ENCODE measurements at regions not wholly inside any gene's neighbourhood (a gene's known extent, or its start where the extent isn't known, plus 50 kb on each side); places are given as distances from the start of the nearest gene placed in this dataset.

- H3K4me3 ChIP-seq (ENCODE audit: low read length) = no peak overlapping the region
- no peaks in the 10 kb centered on the region for H3K36me3 ChIP-seq (ENCODE audit: insufficient read depth, low read depth, low read length)
- H3K9ac ChIP-seq (ENCODE audit: low read depth, low read length) = no peak overlapping the region
- H3K9me3 ChIP-seq (ENCODE audit: insufficient read depth, low read depth, low read length) = no peaks in the 10 kb centered on the region
- no peaks in the 10 kb centered on the region for H3K27me3 ChIP-seq (ENCODE audit: insufficient read depth, low read length)
- no peak overlapping the region for H3K27ac ChIP-seq (ENCODE audit: low read length)
- H3K4me1 ChIP-seq (ENCODE audit: insufficient read depth, low read length) = no peaks in the 10 kb centered on the region
Observed at GRCh38 chr3:117721866-117722265, 1012.3 kb downstream of the TUSC7 start.

- Histone ChIP-seq H3K9me3 (ENCODE audit: insufficient read depth, low read depth, low read length) (no peaks in the 10 kb centered on the region), H3K4me3 (ENCODE audit: low read length) (no peak overlapping the region), H3K4me1 (ENCODE audit: insufficient read depth, low read length) (no peaks in the 10 kb centered on the region), H3K36me3 (ENCODE audit: insufficient read depth, low read depth, low read length) (no peaks in the 10 kb centered on the region), H3K9ac (ENCODE audit: low read depth, low read length) (no peak overlapping the region), H3K27me3 (ENCODE audit: insufficient read depth, low read length) (no peaks in the 10 kb centered on the region), H3K27ac (ENCODE audit: low read length) (no peak overlapping the region)
Observed at GRCh38 chr3:117722856-117723255, 1013.3 kb downstream of the TUSC7 start.

DNA sequence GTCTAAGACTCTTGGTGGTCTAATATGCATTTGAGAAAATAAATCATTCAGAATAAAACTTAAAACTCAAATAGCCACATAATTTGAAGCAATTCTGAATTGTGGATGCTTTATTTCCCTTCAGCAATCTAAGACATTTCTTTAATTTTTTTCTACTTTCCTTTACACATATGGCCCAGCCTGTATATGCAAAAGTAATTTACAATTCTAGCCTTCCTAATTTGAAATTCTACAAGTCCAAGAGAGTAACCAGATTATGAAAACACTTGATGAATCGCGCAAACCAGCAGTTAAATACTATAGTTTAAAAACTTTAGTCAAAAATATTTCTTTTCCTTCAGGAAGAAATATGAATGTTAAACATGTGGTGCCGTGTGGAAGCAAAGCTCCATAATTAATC lies 1014.2 kb downstream of the TUSC7 start:
- no peak overlapping the region for H3K27ac ChIP-seq (ENCODE audit: low read length)
- no peaks in the 10 kb centered on the region for H3K4me1 ChIP-seq (ENCODE audit: insufficient read depth, low read length)
- no peak overlapping the region for H3K9ac ChIP-seq (ENCODE audit: low read depth, low read length)
- H3K4me3 ChIP-seq (ENCODE audit: low read length) = no peak overlapping the region
- no peaks in the 10 kb centered on the region for H3K27me3 ChIP-seq (ENCODE audit: insufficient read depth, low read length)
- H3K36me3 ChIP-seq (ENCODE audit: insufficient read depth, low read depth, low read length) = no peaks in the 10 kb centered on the region
- H3K9me3 ChIP-seq (ENCODE audit: insufficient read depth, low read depth, low read length) = no peaks in the 10 kb centered on the region

DNA sequence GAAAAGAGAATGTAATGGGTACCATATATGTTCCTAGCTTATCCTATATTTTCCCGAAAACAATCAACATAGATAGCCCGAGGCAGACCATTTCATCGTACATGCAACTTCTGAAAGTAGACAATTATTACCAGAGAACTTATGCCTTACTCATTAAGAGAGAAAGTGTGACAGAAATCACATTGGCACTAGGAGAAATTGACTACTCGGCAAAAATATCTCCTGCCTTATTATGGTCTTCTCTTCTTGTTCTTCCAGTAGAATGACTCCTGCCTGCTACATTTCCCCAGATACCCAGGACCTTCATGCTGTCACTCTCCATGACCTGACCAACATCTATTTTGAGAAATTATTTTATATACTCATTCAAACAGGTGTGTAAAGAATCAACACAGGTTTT lies 1015.7 kb downstream of the TUSC7 start:
- H3K27ac ChIP-seq (ENCODE audit: low read length) = no peak overlapping the region
- no peaks in the 10 kb centered on the region for H3K9me3 ChIP-seq (ENCODE audit: insufficient read depth, low read depth, low read length)
- no peak overlapping the region for H3K4me3 ChIP-seq (ENCODE audit: low read length)
- no peak overlapping the region for H3K9ac ChIP-seq (ENCODE audit: low read depth, low read length)
- no peaks in the 10 kb centered on the region for H3K4me1 ChIP-seq (ENCODE audit: insufficient read depth, low read length)
- no peaks in the 10 kb centered on the region for H3K36me3 ChIP-seq (ENCODE audit: insufficient read depth, low read depth, low read length)
- no peaks in the 10 kb centered on the region for H3K27me3 ChIP-seq (ENCODE audit: insufficient read depth, low read length)

DNA sequence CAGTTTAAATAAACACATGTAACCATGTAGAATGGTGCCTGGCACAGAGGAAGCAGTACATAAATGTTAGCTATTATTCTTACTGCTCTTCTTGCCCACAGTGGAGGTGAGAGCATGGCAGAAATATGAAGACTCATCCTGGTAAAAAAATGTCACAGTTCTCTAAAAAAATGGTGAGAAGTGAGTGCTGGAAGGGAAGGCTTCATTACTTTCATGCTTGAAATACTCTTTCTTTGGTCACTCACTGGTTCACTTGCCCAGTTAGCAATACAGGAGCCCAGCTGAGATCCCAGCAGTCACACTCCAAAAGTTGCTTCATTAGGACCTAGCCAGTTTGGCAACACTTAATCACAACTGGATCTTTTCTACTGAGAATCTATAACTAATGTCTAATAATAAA lies 1017.2 kb downstream of the TUSC7 start:
- no peaks in the 10 kb centered on the region for H3K27me3 ChIP-seq (ENCODE audit: insufficient read depth, low read length)
- no peak overlapping the region for H3K4me3 ChIP-seq (ENCODE audit: low read length)

GRCh38 chr3:117728226-117728625 lies 1018.6 kb downstream of the TUSC7 start:
- Histone ChIP-seq H3K27ac (ENCODE audit: low read length) (no peak overlapping the region), H3K4me3 (ENCODE audit: low read length) (no peak overlapping the region), H3K27me3 (ENCODE audit: insufficient read depth, low read length) (no peaks in the 10 kb centered on the region), H3K4me1 (ENCODE audit: insufficient read depth, low read length) (no peaks in the 10 kb centered on the region), H3K9me3 (ENCODE audit: insufficient read depth, low read depth, low read length) (no peaks in the 10 kb centered on the region), H3K9ac (ENCODE audit: low read depth, low read length) (no peak overlapping the region), H3K36me3 (ENCODE audit: insufficient read depth, low read depth, low read length) (no peaks in the 10 kb centered on the region)

More for the DNA sequence above, 1017.2 kb downstream of the TUSC7 start:
- Histone ChIP-seq H3K9ac (ENCODE audit: low read depth, low read length) (no peak overlapping the region), H3K27ac (ENCODE audit: low read length) (no peak overlapping the region), H3K9me3 (ENCODE audit: insufficient read depth, low read depth, low read length) (no peaks in the 10 kb centered on the region), H3K4me1 (ENCODE audit: insufficient read depth, low read length) (no peaks in the 10 kb centered on the region), H3K36me3 (ENCODE audit: insufficient read depth, low read depth, low read length) (no peaks in the 10 kb centered on the region)

GRCh38 chr3:117734496-117734895 lies 1024.9 kb downstream of the TUSC7 start:
- no peak overlapping the region for H3K9ac ChIP-seq (ENCODE audit: low read depth, low read length)
- peaks cover 7% of the 10 kb centered on the region for H3K4me1 ChIP-seq (ENCODE audit: insufficient read depth, low read length)
- no peaks in the 10 kb centered on the region for H3K36me3 ChIP-seq (ENCODE audit: insufficient read depth, low read depth, low read length)
- H3K9me3 ChIP-seq (ENCODE audit: insufficient read depth, low read depth, low read length) = no peaks in the 10 kb centered on the region
- no peak overlapping the region for H3K27ac ChIP-seq (ENCODE audit: low read length)
- no peaks in the 10 kb centered on the region for H3K27me3 ChIP-seq (ENCODE audit: insufficient read depth, low read length)
- no peak overlapping the region for H3K4me3 ChIP-seq (ENCODE audit: low read length)

DNA sequence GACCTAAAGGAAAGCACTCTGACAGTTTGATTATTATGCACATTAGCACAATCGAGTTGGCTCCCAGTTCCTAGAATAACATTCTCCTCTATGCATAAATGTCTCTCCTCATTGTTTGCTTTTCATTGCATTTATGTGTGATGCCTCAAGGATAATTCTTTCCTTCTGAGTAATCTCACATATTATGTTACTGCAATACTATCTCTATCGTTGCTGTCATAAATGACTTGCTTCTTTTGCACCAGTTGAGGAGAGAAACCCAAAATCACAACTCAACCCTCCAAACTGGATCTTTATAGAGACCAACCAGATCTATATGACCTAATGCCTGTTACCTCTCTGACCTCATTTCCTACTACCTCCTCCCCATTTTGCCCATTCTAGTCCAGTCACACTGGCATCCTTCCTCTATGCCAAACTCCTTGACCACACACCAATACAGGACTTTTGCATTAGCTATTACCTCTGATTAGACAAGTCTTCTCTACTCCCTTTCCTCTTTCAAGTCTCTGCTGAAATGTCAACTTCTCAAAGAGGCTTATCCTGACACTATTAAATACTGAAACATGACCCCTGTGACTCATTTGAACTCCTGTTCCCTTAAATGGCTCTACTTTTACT lies 1026.0 kb downstream of the TUSC7 start:
- H3K9ac ChIP-seq (ENCODE audit: low read depth, low read length) = no peak overlapping the region
- no peaks in the 10 kb centered on the region for H3K36me3 ChIP-seq (ENCODE audit: insufficient read depth, low read depth, low read length)
- no peaks in the 10 kb centered on the region for H3K9me3 ChIP-seq (ENCODE audit: insufficient read depth, low read depth, low read length)
- H3K27ac ChIP-seq (ENCODE audit: low read length) = no peak overlapping the region
- peaks cover 7% of the 10 kb centered on the region for H3K4me1 ChIP-seq (ENCODE audit: insufficient read depth, low read length)
- H3K27me3 ChIP-seq (ENCODE audit: insufficient read depth, low read length) = no peaks in the 10 kb centered on the region
- no peak overlapping the region for H3K4me3 ChIP-seq (ENCODE audit: low read length)

GRCh38 chr3:117736846-117737245 lies 1027.3 kb downstream of the TUSC7 start:
- Histone ChIP-seq H3K27me3 (ENCODE audit: insufficient read depth, low read length) (no peaks in the 10 kb centered on the region), H3K4me3 (ENCODE audit: low read length) (no peak overlapping the region), H3K27ac (ENCODE audit: low read length) (no peak overlapping the region), H3K36me3 (ENCODE audit: insufficient read depth, low read depth, low read length) (no peaks in the 10 kb centered on the region), H3K4me1 (ENCODE audit: insufficient read depth, low read length) (peaks cover 7% of the 10 kb centered on the region), H3K9ac (ENCODE audit: low read depth, low read length) (no peak overlapping the region), H3K9me3 (ENCODE audit: insufficient read depth, low read depth, low read length) (no peaks in the 10 kb centered on the region)

GRCh38 chr3:117743993-117744392 lies 1034.4 kb downstream of the TUSC7 start:
- Histone ChIP-seq H3K27me3 (ENCODE audit: insufficient read depth, low read length) (no peaks in the 10 kb centered on the region), H3K4me1 (ENCODE audit: insufficient read depth, low read length) (no peaks in the 10 kb centered on the region), H3K9me3 (ENCODE audit: insufficient read depth, low read depth, low read length) (no peaks in the 10 kb centered on the region), H3K9ac (ENCODE audit: low read depth, low read length) (no peak overlapping the region), H3K36me3 (ENCODE audit: insufficient read depth, low read depth, low read length) (no peaks in the 10 kb centered on the region), H3K27ac (ENCODE audit: low read length) (no peak overlapping the region), H3K4me3 (ENCODE audit: low read length) (no peak overlapping the region)

DNA sequence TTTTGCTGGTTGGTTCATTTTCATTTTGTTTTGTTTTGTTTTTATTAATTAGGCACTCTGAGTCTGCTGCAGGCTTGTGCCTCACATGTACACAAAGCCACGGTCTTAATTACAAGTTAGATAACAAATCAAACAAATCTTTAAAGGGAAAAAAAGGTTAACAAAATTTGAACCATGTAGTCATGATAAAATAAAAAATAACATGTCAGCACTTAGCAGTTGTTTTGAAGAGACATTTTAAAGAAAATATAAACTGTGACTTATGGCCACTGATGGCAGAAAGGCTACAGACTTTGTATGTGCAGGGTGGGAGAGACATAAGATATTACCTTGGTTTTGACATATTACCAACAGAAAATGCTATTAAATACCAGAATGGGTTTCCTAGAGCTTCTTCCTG lies 1035.4 kb downstream of the TUSC7 start:
- Histone ChIP-seq H3K4me3 (ENCODE audit: low read length) (no peak overlapping the region), H3K9me3 (ENCODE audit: insufficient read depth, low read depth, low read length) (no peaks in the 10 kb centered on the region), H3K4me1 (ENCODE audit: insufficient read depth, low read length) (no peaks in the 10 kb centered on the region), H3K27ac (ENCODE audit: low read length) (no peak overlapping the region), H3K9ac (ENCODE audit: low read depth, low read length) (no peak overlapping the region), H3K27me3 (ENCODE audit: insufficient read depth, low read length) (no peaks in the 10 kb centered on the region), H3K36me3 (ENCODE audit: insufficient read depth, low read depth, low read length) (no peaks in the 10 kb centered on the region)

GRCh38 chr3:117745516-117745915 lies 1035.9 kb downstream of the TUSC7 start:
- no peaks in the 10 kb centered on the region for H3K4me1 ChIP-seq (ENCODE audit: insufficient read depth, low read length)
- H3K4me3 ChIP-seq (ENCODE audit: low read length) = no peak overlapping the region
- no peaks in the 10 kb centered on the region for H3K27me3 ChIP-seq (ENCODE audit: insufficient read depth, low read length)
- no peak overlapping the region for H3K9ac ChIP-seq (ENCODE audit: low read depth, low read length)
- no peaks in the 10 kb centered on the region for H3K36me3 ChIP-seq (ENCODE audit: insufficient read depth, low read depth, low read length)
- no peaks in the 10 kb centered on the region for H3K9me3 ChIP-seq (ENCODE audit: insufficient read depth, low read depth, low read length)
- H3K27ac ChIP-seq (ENCODE audit: low read length) = no peak overlapping the region

Measured in iPS-20b (cell line).